Stimulated activated memory B cell treated with anti-CD40 and anti-IgM and Interleukin-4, amounts not matched to agents 10 μg/mL and 1 μg/mL and 100 μg/mL, for 72 hours (primary cell): ENCODE measurements at regions not wholly inside any gene's neighbourhood (a gene's known extent, or its start where the extent isn't known, plus 50 kb on each side); places are given as distances from the start of the nearest gene placed in this dataset.
A peak's percentile ranks its signal among the peaks of the same experiment; 100 is the strongest.
"Not testable (repeated sequence)": the region's sequence is repeated elsewhere in the genome, so short reads cannot be mapped to it uniquely, and the experiment has no call there.

Experiments used
- ATAC-seq: fragments of 150-1000 bp; cut with Tn5 transposase; 2 replicates; pipeline ENCODE4 v1.10.0; 2021
- H3K27ac Mint-ChIP-seq: one replicate; pipeline ENCODE4 v1.8.0; 2022; ENCODE audit warnings: mild to moderate bottlenecking, mixed read lengths
- H3K27me3 Mint-ChIP-seq: one replicate; pipeline ENCODE4 v1.8.0; 2022; ENCODE audit warnings: mixed read lengths
- H3K36me3 Mint-ChIP-seq: one replicate; pipeline ENCODE4 v1.8.0; 2022; ENCODE audit warnings: mixed read lengths
- H3K4me1 Mint-ChIP-seq: one replicate; pipeline ENCODE4 v1.8.0; 2022; ENCODE audit warnings: mixed read lengths
- H3K4me3 Mint-ChIP-seq: one replicate; pipeline ENCODE4 v1.8.0; 2022; ENCODE audit warnings: mild to moderate bottlenecking, moderate library complexity, mixed read lengths
- H3K9me3 Mint-ChIP-seq: one replicate; pipeline ENCODE4 v1.8.0; 2022; ENCODE audit warnings: mixed read lengths

DNA sequence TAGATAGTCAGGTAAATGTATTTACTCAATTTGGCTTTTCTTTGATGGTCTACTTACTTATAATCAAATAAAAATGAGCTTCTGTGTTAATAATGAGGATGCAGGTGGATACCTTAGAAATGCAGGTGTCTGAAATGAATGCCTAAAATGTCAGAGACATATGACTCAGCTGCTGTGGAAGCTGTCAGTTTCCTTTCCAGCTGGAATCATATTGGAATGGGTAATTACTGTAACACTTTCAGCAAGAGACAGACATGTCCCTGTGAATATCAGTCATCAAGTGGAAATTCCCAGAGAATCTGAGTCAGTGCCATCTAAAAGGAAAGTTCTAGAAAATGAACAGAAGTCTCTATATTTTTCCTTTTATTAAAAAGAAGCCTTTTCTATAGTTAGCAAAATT is 783.0 kb upstream of the AADAT start:
- Mint-ChIP-seq H3K27ac (no peak overlapping the region), H3K4me3 (no peak overlapping the region), H3K36me3 (no peaks in the 10 kb centered on the region), H3K9me3 (no peaks in the 10 kb centered on the region), H3K4me1 (no peaks in the 10 kb centered on the region), H3K27me3 (no peaks in the 10 kb centered on the region)
- no peak for ATAC-seq

DNA sequence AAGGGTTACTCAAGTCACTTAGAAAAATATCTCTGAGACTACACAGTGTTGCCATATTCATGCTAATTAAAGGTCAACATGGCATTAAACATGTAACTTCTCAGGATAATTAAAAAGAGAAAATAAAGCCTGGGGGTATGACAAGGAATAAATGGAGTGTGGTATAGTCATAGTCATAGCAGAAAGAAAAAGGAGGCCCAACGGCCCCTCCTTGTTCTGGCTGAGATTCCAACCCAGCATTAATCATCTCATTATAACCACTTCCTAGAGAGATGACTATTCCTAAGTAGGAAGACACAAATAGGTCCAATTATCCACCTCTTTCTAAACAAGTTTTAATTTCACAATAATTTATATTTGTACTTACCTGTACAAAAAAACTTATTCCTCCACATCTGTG is 778.4 kb upstream of the AADAT start:
- no peak for ATAC-seq
- Mint-ChIP-seq H3K36me3 (no peaks in the 10 kb centered on the region), H3K27ac (no peak overlapping the region), H3K4me3 (no peak overlapping the region), H3K9me3 (peaks cover 3% of the 10 kb centered on the region), H3K4me1 (no peaks in the 10 kb centered on the region), H3K27me3 (no peaks in the 10 kb centered on the region)

DNA sequence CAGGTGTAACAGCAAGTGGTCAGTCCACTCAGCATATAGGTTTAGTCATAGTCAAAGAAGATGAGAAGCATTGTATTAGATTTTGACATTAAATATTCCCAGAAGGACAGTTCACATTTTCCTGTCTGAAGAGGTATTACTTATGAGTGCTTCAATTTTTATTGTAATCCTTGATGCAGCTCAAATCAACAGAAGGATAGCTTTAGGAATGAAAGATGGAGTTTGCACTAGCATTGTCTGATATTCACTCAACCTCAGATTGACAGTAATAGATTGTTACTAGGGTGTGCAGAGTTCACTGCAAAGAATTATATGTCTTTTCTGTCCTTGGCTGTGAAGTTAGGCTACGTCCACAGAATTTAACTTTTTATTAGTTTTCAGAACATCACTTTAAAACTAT is 764.3 kb upstream of the AADAT start:
- Mint-ChIP-seq H3K27ac (no peak overlapping the region), H3K4me1 (no peaks in the 10 kb centered on the region), H3K4me3 (no peak overlapping the region), H3K27me3 (no peaks in the 10 kb centered on the region), H3K36me3 (no peaks in the 10 kb centered on the region), H3K9me3 (peaks cover 4% of the 10 kb centered on the region)
- no peak for ATAC-seq

DNA sequence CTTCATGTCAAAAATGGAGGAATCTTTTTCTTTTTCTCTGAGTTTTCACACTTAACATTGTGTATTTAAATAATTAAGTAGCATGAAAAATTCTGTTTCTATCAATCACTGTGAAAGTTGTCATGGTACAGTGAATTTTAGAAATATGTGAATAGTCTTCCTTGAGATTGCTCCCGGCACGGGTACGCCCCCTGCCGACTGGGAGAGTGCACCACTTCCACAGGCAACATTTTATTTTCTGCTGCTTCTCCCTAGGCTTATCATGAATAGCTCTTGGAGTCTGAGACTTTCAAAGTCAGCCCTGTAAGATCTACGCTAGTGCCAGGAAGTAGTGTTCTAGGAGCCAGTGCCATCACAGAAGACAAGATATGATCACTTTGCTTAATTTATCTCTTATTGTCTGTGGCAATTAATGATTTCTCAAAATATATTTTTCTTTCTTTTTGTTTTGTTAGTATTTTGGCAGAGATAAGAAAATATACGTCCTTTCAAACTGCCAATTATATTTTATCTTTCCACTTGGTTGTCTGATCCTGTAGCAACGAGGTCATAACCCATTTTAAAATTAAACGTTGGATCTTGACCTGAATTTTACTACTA is 763.8 kb upstream of the AADAT start:
- Mint-ChIP-seq H3K36me3 (no peaks in the 10 kb centered on the region), H3K4me1 (no peaks in the 10 kb centered on the region), H3K4me3 (no peak overlapping the region)

DNA sequence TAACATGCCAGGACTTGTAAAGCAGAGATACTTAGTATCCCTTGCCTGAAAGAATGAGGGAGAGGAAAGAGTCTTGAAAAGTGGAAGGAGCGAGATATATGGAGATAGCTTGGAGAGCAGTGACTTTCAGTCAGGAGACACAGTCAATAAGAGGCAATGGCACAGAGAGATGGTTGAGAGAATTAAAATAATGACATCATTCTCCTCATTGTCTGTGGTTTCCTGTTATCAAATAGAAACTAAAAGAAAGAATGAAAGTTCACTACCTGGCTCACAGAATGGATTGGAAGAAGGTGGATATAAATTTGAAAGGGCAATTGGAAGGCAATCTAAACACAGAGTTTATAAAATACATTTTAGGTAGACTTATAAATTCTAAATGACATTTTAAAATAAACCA is 760.2 kb upstream of the AADAT start:
- no peak for ATAC-seq
- H3K27me3 Mint-ChIP-seq: no peaks in the 10 kb centered on the region
- no peak overlapping the region for H3K27ac Mint-ChIP-seq
- H3K4me1 Mint-ChIP-seq: no peaks in the 10 kb centered on the region
- H3K36me3 Mint-ChIP-seq: no peaks in the 10 kb centered on the region
- H3K9me3 Mint-ChIP-seq: peaks cover 4% of the 10 kb centered on the region
- no peak overlapping the region for H3K4me3 Mint-ChIP-seq

More for the DNA sequence above, 763.8 kb upstream of the AADAT start:
- Mint-ChIP-seq H3K27ac (no peak overlapping the region), H3K9me3 (peaks cover 4% of the 10 kb centered on the region), H3K27me3 (no peaks in the 10 kb centered on the region)
- ATAC-seq: no peak

DNA sequence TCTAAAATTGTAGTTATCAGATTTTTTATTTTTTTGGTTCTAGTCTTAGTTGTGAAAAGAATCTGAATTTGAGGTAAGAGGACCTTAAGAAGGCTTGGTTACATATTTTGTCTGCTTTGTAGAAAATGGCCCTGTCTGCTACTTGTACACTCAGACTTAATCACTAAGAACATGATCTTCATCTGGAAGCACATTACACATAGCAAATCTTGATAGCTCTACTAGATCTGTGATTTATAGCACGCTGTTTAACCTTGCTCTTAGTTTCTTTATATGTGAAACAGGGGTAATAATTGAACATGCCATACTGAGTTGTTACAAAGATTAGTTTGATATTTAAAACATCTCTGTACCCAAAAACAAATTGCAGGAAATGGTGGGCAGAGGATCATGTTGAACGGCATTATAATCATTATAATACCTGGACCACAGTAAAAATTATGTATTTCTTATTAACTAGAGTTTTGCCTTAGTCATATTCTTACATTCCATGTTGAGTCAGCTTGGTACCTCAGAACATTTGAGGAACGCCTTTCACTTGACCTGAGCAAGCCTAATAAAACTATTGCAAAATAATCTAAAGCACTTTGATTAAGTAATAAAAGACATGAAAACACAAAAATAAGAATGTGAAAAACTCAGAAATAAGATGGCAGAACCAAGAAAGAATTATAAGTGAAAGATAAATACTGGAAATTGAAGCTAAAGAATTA is 738.0 kb upstream of the AADAT start:
- no peaks in the 10 kb centered on the region for H3K36me3 Mint-ChIP-seq
- ATAC-seq: no peak
- no peaks in the 10 kb centered on the region for H3K27me3 Mint-ChIP-seq
- no peak overlapping the region for H3K27ac Mint-ChIP-seq
- no peak overlapping the region for H3K4me3 Mint-ChIP-seq
- H3K9me3 Mint-ChIP-seq: peaks cover 2% of the 10 kb centered on the region
- H3K4me1 Mint-ChIP-seq: no peaks in the 10 kb centered on the region

DNA sequence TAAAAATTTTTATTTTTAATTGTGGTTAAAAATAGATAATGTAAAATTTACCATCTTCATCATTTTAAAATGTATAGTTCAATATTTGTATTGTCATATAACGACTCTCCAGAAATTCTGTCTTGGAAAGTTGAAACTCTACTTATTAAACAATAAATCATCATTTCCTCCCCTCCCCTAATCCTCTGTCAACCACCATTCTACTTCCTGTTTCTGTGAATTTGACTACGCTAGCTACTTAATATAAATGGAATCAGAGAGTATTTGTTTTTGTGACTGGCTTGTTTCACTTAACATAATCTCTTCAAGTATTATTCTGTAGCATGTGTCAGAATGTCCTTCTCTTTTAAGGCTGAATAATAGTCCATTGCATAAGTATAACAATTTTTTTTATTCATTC is 729.0 kb upstream of the AADAT start:
- H3K36me3 Mint-ChIP-seq: no peaks in the 10 kb centered on the region
- H3K4me3 Mint-ChIP-seq: no peak overlapping the region
- no peak overlapping the region for H3K27ac Mint-ChIP-seq
- H3K27me3 Mint-ChIP-seq: no peaks in the 10 kb centered on the region
- H3K4me1 Mint-ChIP-seq: no peaks in the 10 kb centered on the region
- H3K9me3 Mint-ChIP-seq: peaks cover 13% of the 10 kb centered on the region
- no peak for ATAC-seq

DNA sequence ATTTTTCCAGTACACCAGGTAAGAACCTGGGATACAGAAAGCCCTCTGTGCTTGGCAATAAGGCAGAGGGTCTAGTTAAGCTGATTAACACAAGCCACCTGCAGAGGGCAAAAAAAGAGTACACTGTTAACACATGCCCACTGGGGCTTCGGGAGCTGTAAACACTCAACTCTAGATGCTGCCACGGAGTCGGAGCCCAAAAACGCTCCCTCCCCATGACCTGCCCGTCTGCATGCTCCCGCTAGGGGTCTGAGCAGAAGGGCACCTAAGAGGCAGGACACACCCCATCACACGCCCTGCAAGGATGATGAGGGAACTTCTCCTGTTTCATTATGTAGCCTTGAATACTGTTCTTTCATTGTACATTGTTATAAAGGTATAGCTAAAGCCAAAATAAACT is 715.6 kb upstream of the AADAT start:
- Mint-ChIP-seq H3K4me3 (no peak overlapping the region), H3K27me3 (no peaks in the 10 kb centered on the region), H3K9me3 (peaks cover 2% of the 10 kb centered on the region), H3K36me3 (no peaks in the 10 kb centered on the region), H3K27ac (no peak overlapping the region), H3K4me1 (no peaks in the 10 kb centered on the region)
- ATAC-seq: no peak

DNA sequence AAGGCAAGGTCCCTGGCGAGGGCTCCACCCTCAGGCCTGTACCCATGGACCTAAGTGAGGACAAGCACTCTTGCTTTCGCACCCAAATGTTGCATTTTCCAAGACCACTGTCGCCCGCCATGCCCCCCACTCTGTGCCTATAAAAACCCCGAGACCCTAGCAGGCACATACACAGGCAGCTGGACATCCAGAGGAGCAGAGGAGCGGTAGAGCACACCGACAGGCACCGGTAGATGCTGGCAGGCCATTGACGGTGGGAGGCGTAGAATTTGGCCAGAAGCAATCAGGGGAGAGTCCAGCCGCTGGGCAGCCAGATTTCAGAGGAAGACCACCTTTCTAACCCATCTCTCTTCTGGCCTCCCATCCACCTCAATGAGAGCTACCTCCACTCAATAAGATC is 715.2 kb upstream of the AADAT start:
- Mint-ChIP-seq H3K4me3 (no peak overlapping the region), H3K27ac (no peak overlapping the region), H3K4me1 (no peaks in the 10 kb centered on the region), H3K9me3 (peaks cover 1% of the 10 kb centered on the region), H3K36me3 (no peaks in the 10 kb centered on the region), H3K27me3 (no peaks in the 10 kb centered on the region)
- ATAC-seq: no peak

DNA sequence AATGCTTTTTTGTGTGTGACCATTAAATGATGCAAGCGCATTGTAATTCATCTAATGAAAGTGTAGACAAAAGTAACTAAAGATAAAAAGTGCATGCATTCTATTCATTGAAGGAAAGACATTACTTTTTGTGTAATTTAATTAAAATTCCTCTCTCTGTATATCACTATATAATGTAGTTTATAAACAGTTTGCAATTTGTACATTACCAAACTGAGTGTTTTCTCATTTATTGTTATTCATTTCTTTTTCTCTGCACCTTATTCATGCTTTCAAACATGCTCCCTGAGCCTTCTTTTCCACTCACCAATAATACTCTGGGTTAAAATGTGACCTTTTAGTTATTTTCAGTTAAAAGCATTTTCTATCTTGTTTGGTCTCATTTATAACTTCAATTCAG is 713.7 kb upstream of the AADAT start:
- Mint-ChIP-seq H3K36me3 (no peaks in the 10 kb centered on the region), H3K9me3 (no peaks in the 10 kb centered on the region), H3K4me3 (no peak overlapping the region)

DNA sequence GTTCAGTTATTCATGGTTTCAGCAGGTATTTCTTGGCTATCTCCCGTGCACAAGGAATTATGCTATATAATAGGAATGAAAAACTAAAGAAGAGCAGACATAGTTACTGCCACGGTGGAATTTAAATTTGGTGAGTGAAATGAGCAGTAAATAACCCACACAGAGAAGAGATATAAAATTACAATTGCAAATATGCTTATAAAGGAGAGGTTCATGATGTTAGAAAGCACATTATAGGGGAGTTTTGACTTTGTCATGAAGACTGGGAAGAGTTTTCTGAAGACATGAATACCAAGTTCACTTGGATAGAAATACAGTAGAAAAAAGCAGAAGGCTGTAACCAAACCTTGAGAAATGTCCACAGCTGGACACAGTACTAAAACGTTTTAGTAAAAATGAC is 712.0 kb upstream of the AADAT start:
- Mint-ChIP-seq H3K4me3 (no peak overlapping the region), H3K27ac (no peak overlapping the region), H3K36me3 (no peaks in the 10 kb centered on the region), H3K4me1 (no peaks in the 10 kb centered on the region), H3K9me3 (no peaks in the 10 kb centered on the region), H3K27me3 (no peaks in the 10 kb centered on the region)
- ATAC-seq: no peak

More for the DNA sequence above, 713.7 kb upstream of the AADAT start:
- H3K27me3 Mint-ChIP-seq: no peaks in the 10 kb centered on the region
- ATAC-seq: no peak
- no peak overlapping the region for H3K27ac Mint-ChIP-seq
- no peaks in the 10 kb centered on the region for H3K4me1 Mint-ChIP-seq

DNA sequence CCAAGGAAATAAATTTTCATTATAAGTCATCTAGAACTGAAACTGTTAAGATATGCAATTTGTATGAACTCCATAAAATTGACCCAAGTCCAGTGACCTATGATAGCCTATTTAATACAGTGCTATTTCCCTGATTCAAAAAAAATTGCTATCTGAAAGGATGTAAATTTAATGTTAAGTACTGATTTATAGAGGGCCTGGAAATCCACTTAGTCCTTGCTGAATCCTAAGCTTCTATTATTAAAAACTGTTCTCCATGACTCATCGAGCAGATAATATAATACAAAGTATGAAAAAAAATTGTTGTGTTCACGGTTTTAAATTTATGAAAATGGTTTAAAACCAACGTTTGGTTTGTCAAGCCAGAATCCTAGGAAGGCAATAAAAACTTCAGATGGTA is 704.8 kb upstream of the AADAT start:
- Mint-ChIP-seq H3K4me3 (no peak overlapping the region), H3K4me1 (no peaks in the 10 kb centered on the region), H3K27me3 (no peaks in the 10 kb centered on the region), H3K9me3 (peaks cover 2% of the 10 kb centered on the region), H3K36me3 (no peaks in the 10 kb centered on the region), H3K27ac (no peak overlapping the region)
- no peak for ATAC-seq

DNA sequence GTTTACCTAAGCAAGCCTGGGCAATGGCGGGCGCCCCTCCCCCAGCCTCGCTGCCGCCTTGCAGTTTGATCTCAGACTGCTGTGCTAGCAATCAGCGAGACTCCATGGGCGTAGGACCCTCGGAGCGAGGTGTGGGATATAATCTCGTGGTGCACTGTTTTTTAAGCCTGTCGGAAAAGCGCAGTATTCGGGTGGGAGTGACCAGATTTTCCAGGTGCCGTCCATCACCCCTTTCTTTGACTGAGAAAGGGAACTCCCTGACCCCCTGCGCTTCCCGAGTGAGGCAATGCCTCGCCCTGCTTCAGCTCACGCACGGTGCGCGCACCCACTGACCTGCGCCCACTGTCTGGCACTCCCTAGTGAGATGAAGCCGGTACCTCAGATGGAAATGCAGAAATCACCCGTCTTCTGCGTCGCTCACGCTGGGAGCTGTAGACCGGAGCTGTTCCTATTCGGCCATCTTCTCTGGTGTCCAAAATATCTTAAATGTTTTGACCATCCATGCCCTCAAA is 698.8 kb upstream of the AADAT start:
- not testable (repeated sequence) for ATAC-seq, H3K36me3 Mint-ChIP-seq

DNA sequence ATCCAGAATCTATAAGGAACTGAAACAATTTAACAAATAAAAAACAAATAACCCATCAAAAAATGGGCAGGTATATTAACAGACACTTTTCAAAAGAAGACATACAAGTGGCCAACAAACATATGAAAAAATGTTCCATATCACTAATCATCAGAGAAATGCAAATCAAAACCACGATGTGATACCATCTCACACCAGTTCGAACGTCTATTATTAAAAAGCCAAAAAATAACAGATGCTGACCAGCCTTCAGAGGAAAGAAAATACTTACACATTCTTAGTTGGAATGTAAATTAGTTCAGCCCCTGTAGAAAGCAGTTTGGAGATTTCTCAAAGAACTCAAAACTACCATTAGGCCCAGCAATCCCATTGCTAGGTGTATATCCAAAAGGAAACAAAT is 687.9 kb upstream of the AADAT start:
- Mint-ChIP-seq H3K4me1 (no peaks in the 10 kb centered on the region), H3K4me3 (no peak overlapping the region), H3K9me3 (peaks cover 5% of the 10 kb centered on the region), H3K36me3 (no peaks in the 10 kb centered on the region), H3K27me3 (no peaks in the 10 kb centered on the region), H3K27ac (no peak overlapping the region)
- no peak for ATAC-seq

More for the DNA sequence above, 698.8 kb upstream of the AADAT start:
- not testable (repeated sequence) for H3K4me3 Mint-ChIP-seq, H3K9me3 Mint-ChIP-seq, H3K27ac Mint-ChIP-seq, H3K27me3 Mint-ChIP-seq, H3K4me1 Mint-ChIP-seq

DNA sequence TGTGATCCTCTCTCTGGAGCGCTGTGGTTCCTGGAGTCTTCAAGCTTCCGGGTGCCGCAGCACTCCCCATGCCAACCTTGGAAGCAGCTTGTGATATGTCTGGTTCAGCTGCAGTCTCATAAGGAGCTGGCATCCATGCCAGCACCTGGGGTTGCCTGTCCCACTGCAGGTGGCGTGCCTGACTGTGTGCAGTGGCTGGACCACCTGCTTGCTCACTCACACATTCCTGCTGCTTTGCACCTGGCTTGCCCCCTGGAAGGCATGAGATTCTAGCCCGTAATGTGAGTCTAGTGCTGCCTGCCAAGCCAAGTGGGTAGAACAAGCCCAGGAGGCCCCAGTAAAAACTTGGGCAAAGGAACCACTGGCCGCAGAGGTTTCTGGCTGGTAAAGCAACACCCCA is 687.2 kb upstream of the AADAT start:
- no peak overlapping the region for H3K27ac Mint-ChIP-seq
- no peaks in the 10 kb centered on the region for H3K4me1 Mint-ChIP-seq
- no peak overlapping the region for H3K4me3 Mint-ChIP-seq
- H3K27me3 Mint-ChIP-seq: no peaks in the 10 kb centered on the region
- no peaks in the 10 kb centered on the region for H3K36me3 Mint-ChIP-seq
- ATAC-seq: no peak
- peaks cover 5% of the 10 kb centered on the region for H3K9me3 Mint-ChIP-seq

DNA sequence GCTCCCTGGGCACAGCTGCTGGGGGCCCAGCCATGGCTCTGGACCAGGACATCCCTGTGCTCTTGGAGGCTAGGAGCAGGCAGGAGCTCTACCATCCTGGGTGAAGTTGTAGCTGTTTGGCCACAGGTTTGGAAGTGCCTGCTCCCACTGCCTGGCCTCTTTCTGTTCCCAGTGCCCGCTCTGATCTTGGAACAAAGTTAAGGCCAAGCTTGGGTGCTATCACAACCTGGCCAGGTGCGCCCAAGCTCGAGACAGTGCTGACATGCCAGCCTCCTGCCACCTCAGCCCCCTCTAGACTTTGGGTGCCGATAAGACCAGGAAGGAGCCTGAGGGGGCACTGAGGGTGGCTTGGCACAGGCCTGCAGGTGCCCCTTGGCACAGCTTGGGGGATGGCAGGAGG is 686.1 kb upstream of the AADAT start:
- no peaks in the 10 kb centered on the region for H3K36me3 Mint-ChIP-seq
- H3K27ac Mint-ChIP-seq: no peak overlapping the region
- ATAC-seq: peak; percentile 46
- H3K4me1 Mint-ChIP-seq: no peaks in the 10 kb centered on the region
- H3K4me3 Mint-ChIP-seq: no peak overlapping the region
- no peaks in the 10 kb centered on the region for H3K27me3 Mint-ChIP-seq
- H3K9me3 Mint-ChIP-seq: no peaks in the 10 kb centered on the region
